Duodenal mucosa (tissue), 2 donors: ENCODE measurements at regions not wholly inside any gene's neighbourhood (a gene's known extent, or its start where the extent isn't known, plus 50 kb on each side); places are given as distances from the start of the nearest gene placed in this dataset.

ENCODE experiments used
- H3K27ac ChIP-seq: one replicate; pipeline ENCODE4 v1.7.0; 2013; ENCODE audit warnings: low read depth, low read length
- H3K27me3 ChIP-seq, 2 donors: one replicate each; pipeline ENCODE4 v1.7.0; 2013; ENCODE audit warnings: low read length in 2 of 2, control low read depth in 1 of 2; ENCODE audit not compliant: insufficient read depth in 2 of 2, control insufficient read depth in 1 of 2
- H3K36me3 ChIP-seq, 2 donors: one replicate each; pipeline ENCODE4 v1.7.0; 2013; ENCODE audit warnings: low read length in 2 of 2, control low read depth in 1 of 2; ENCODE audit not compliant: insufficient read depth in 2 of 2, control insufficient read depth in 1 of 2
- H3K4me1 ChIP-seq, 2 donors: one replicate each; pipeline ENCODE4 v1.7.0; 2013; ENCODE audit warnings: low read length in 2 of 2, control low read depth in 1 of 2; ENCODE audit not compliant: insufficient read depth in 2 of 2, control insufficient read depth in 1 of 2
- H3K4me3 ChIP-seq, 2 donors: one replicate each; pipeline ENCODE4 v1.7.0; 2013; ENCODE audit warnings: low read length in 2 of 2, low read depth in 1 of 2
- H3K9ac ChIP-seq, 2 donors: one replicate each; pipeline ENCODE4 v1.7.0; 2013; ENCODE audit warnings: low read length in 2 of 2, low read depth in 1 of 2
- H3K9me3 ChIP-seq, 2 donors: one replicate each; pipeline ENCODE4 v1.7.0; 2013; ENCODE audit warnings: low read length in 2 of 2, control low read depth in 1 of 2; ENCODE audit not compliant: control insufficient read depth in 1 of 2

DNA sequence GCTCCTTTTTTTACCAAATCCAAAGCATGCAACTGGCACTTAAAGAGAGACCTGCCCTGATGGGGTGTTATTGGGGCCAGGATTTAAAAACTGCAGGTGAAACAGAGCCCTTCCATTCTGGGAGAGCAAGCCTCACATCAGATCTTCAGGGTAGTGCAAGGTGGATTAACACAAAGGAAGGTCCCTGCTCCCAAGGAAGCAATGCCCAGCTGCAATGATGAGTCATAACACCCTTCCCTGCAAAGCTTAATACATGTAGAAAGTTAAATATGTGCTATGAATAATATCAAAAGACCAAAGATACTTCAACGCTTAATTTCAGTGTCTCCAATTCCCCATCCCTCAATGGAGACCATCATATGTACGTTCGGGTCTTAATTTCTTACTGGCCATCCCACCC, 508.0 kb downstream of the OMA1 start:
- Histone ChIP-seq H3K27me3 (peaks cover 0 to 4% of the 10 kb centered on the region in 2 donors), H3K9ac (no peak overlapping the region), H3K9me3 (no peaks in the 10 kb centered on the region), H3K4me1 (no peaks in the 10 kb centered on the region), H3K36me3 (no peaks in the 10 kb centered on the region), H3K27ac (no peak overlapping the region), H3K4me3 (no peak overlapping the region)

DNA sequence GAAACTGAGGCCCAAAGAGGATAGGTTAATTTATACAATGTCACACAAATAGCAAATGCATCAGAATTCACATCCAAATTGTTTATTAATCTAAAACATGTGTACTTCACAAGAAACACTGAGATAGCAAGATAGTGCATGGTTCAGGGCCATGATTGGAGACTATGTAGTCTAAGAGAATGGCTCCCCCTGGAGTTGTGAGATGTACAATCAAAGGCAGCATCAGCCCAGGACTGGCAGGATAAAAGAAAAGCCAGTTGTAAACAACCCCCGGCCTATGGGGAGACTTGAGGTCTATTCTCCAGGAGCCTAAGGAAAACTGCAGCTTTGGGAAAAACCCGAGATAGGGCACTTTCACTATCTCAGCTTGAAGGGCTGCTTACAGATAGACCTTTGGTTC, 511.0 kb downstream of the OMA1 start:
- H3K9me3 ChIP-seq: no peaks in the 10 kb centered on the region
- no peaks in the 10 kb centered on the region for H3K36me3 ChIP-seq
- H3K27me3 ChIP-seq: peaks cover 0 to 4% of the 10 kb centered on the region in 2 donors
- no peak overlapping the region for H3K4me3 ChIP-seq
- H3K4me1 ChIP-seq: no peaks in the 10 kb centered on the region
- no peak overlapping the region for H3K9ac ChIP-seq
- H3K27ac ChIP-seq: no peak overlapping the region

DNA sequence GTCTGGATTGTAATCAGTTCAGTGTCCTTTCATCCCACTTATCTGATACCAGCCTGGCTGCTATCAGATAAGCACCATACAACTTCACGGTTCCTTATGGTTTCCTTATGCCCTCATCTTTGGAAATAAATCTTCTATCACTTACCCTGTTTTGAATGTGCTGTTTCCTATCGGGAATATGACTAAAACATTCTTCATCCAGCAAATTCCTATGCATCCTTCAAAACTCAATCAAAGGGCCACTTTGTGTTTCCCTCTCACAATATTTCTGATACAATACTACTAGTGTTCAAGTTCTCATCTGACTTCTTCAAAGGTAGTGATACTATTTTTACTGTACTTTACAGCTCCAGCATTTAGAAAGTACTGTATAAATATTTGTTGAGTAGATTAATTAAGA, 513.2 kb downstream of the OMA1 start:
- no peaks in the 10 kb centered on the region for H3K9me3 ChIP-seq
- no peaks in the 10 kb centered on the region for H3K36me3 ChIP-seq
- H3K4me3 ChIP-seq: no peak overlapping the region
- no peak overlapping the region for H3K27ac ChIP-seq
- no peak overlapping the region for H3K9ac ChIP-seq
- H3K4me1 ChIP-seq: no peaks in the 10 kb centered on the region
- peaks cover 0 to 4% of the 10 kb centered on the region in 2 donors for H3K27me3 ChIP-seq

DNA sequence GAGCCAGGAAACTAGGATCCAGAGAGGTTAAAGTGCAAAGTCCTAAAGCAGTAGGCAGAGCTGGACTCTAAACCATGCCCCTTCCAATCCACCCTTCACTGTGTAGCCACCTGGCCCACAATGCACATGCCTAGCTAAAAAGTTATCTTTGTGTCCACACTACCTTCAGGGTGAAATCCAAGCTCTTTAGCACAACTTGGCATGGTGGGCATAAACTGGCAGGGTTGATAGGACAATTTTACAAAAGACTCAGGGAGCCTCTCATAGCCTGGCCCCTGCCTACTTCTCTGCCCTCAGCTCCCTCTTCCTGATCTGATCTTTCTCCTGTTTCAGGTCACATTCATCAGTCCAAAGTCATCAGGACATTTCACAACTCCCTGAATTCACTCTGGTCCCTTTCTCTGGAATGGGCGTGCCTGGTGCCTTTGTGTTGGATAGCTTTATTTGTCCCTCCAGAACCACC, 513.9 kb downstream of the OMA1 start:
- Histone ChIP-seq H3K4me3 (no peak overlapping the region), H3K9me3 (no peaks in the 10 kb centered on the region), H3K4me1 (no peaks in the 10 kb centered on the region), H3K27me3 (peaks cover 0 to 4% of the 10 kb centered on the region in 2 donors), H3K27ac (no peak overlapping the region), H3K9ac (no peak overlapping the region), H3K36me3 (no peaks in the 10 kb centered on the region)

DNA sequence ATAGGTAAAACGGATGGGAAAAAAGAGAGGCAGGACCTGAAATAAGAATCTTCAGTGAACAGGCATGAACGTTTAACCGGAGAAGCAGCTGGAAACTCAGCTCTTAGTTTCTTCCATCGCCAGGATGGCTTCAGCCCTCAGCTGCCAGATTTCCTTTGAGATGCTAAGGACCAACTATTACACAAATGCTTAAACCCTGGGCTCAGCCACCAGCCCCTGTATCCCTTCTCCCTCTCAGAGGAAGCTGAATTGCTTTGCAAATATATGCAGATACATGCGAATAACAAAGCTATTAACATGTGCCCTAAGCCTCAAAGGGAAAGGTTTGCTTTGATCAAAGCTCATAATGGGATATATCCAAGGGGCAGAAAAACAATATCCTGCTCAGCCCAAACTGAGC, 515.1 kb downstream of the OMA1 start:
- H3K9ac ChIP-seq: no peak overlapping the region
- no peaks in the 10 kb centered on the region for H3K27me3 ChIP-seq
- no peaks in the 10 kb centered on the region for H3K36me3 ChIP-seq
- H3K27ac ChIP-seq: no peak overlapping the region
- H3K4me3 ChIP-seq: no peak overlapping the region
- H3K9me3 ChIP-seq: no peaks in the 10 kb centered on the region
- no peaks in the 10 kb centered on the region for H3K4me1 ChIP-seq

DNA sequence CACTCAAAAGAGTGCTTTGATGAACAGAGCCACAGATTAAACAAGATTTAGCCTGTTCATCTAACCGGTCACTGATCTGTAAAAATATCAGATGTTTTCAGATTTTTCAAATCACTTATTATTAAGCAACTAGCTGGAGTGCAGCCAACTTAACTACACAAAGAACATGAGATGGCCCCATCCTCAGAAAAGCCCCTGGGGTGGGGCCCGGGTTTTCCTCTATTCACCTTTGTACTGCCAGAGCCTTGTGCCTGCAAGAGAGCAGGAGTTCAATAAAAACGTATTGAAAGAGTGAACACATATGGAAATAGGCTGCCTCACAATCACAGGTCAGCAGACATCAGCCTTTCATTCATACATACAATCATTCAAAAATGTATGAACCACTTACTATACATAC, 516.1 kb downstream of the OMA1 start:
- no peaks in the 10 kb centered on the region for H3K9me3 ChIP-seq
- H3K4me1 ChIP-seq: no peaks in the 10 kb centered on the region
- H3K27me3 ChIP-seq: no peaks in the 10 kb centered on the region
- no peak overlapping the region for H3K27ac ChIP-seq
- H3K4me3 ChIP-seq: no peak overlapping the region
- H3K36me3 ChIP-seq: no peaks in the 10 kb centered on the region
- H3K9ac ChIP-seq: no peak overlapping the region

DNA sequence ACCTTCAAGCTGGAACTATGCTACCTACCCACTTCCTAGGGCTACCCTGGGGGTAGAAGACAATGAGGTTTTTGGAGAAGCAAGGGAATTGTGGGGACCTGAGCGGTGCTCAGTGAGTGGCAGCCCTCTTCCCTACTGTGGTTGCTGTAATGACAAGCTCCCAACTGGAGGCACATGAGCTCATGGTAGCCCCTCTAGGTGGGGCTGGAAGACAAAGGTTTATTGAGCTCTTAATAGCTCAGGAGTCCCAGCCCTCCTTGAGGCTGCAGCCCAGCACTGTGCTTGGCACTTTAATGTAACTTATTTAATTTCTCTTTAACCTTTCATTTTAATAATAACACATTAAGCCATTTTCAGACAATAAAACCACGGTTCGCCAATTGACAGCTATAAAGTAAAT, 528.9 kb downstream of the OMA1 start:
- H3K9ac ChIP-seq: no peak overlapping the region
- H3K36me3 ChIP-seq: no peaks in the 10 kb centered on the region
- H3K27ac ChIP-seq: no peak overlapping the region
- H3K9me3 ChIP-seq: no peaks in the 10 kb centered on the region
- no peaks in the 10 kb centered on the region for H3K27me3 ChIP-seq
- H3K4me3 ChIP-seq: no peak overlapping the region
- no peaks in the 10 kb centered on the region for H3K4me1 ChIP-seq

DNA sequence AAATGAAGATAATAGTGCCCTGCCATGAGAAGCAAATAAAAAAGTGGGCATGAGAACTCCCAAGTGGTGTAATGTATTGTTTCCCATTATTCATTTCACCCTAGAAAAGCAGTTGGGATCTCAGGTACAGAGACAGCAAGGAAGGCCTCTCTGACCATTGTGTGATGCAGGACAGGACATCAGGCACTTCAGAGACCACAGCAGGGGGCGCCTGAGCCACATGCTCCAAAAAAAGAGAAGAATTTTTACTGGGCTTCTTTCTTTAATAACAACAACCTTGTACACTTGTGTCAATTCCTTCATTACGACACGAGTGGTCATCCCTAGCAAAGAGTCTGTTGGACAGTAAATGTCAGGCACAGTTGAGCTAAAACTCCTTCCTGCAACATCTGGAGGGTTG, 533.3 kb downstream of the OMA1 start:
- Histone ChIP-seq H3K4me3 (no peak overlapping the region), H3K27me3 (no peaks in the 10 kb centered on the region), H3K4me1 (no peaks in the 10 kb centered on the region), H3K9me3 (no peaks in the 10 kb centered on the region), H3K9ac (no peak overlapping the region), H3K36me3 (no peaks in the 10 kb centered on the region), H3K27ac (no peak overlapping the region)

DNA sequence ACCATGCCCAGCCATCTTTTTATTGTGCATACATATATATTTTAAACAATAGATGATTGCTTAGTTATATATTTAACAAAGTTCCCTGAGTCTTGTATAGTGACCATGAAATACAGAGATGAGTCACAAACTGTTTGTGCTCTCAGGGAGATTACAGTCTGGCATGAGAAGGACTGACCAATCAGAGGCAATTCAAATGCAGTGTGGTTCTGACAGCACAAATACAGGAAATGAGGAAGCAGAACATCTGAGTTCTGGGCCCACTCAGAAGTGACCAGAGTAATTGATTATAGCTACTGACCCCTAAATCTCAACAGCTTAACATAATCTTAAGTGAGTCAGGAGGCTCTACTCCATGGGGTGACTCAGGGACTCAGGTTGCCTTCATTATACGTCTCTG, 534.5 kb downstream of the OMA1 start:
- H3K4me3 ChIP-seq: no peak overlapping the region
- no peaks in the 10 kb centered on the region for H3K36me3 ChIP-seq
- H3K4me1 ChIP-seq: no peaks in the 10 kb centered on the region
- no peak overlapping the region for H3K9ac ChIP-seq
- H3K27me3 ChIP-seq: no peaks in the 10 kb centered on the region
- H3K27ac ChIP-seq: no peak overlapping the region
- no peaks in the 10 kb centered on the region for H3K9me3 ChIP-seq

DNA sequence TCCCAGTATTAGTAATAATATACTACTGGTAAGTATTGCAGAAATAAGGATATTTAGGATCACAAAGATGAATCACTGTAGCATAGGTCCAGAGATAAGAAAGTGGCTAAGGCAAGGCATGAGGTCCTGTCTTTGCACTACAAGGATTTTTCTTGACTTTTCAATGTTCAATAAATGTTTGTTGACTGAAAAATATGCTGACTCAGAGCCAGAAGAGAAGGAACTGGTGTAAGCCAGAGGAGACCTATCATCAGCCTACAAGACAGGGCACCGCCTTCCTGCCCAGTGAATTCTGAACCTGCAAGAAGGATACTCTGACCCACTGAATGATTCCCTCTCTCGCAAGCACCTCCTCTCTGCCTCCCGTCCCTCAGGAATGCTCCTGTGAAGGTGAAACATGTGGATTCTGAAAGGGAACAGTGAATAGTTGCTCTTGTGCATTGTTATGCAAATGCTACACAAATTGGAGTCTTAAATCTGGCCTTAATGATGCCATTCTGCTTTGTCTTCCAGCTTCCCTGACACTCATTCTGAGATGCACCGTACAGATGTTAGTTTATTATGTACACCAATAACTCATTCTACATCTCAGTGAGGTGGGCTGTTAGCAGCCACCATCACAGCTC, 540.0 kb downstream of the OMA1 start:
- Histone ChIP-seq H3K9ac (no peak overlapping the region), H3K27ac (no peak overlapping the region), H3K36me3 (no peaks in the 10 kb centered on the region), H3K27me3 (no peaks in the 10 kb centered on the region), H3K9me3 (no peaks in the 10 kb centered on the region), H3K4me3 (no peak overlapping the region), H3K4me1 (no peaks in the 10 kb centered on the region)

DNA sequence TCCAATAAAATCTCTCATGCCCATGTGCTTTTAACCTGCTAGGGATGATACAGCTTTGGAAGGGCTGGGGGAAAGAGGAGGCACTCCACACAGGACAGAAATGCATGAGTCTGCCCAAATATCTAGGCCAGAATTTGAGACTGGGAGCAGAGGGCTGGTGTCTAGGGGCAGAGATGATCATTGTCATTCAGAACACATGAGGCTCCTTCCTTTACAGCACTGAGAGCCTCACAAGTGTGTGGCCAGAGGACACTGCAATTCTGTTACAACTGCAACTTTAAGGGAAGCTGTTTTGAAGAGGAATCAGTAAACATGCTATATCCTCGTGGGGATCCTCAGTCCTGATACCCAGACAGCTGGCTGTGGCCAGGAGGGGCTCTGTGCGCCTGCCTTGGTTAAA, 541.3 kb downstream of the OMA1 start:
- Histone ChIP-seq H3K36me3 (no peaks in the 10 kb centered on the region), H3K27me3 (no peaks in the 10 kb centered on the region), H3K27ac (no peak overlapping the region), H3K4me1 (no peaks in the 10 kb centered on the region), H3K9ac (no peak overlapping the region), H3K4me3 (no peak overlapping the region), H3K9me3 (no peaks in the 10 kb centered on the region)
